Omental fat pad (tissue), 3 donors: ENCODE measurements at regions not wholly inside any gene's neighbourhood (a gene's known extent, or its start where the extent isn't known, plus 50 kb on each side); places are given as distances from the start of the nearest gene placed in this dataset. TPM values are rescaled to one million over a fixed set of nuclear protein-coding genes. Genes with fewer than 3 reads are reported as not detected.
A peak's percentile ranks its signal among the peaks of the same experiment; 100 is the strongest.

Experiments used
- ATAC-seq: fragments of 150-250 bp; one replicate; pipeline ENCODE4 v1.9.1; 2016; ENCODE audit warnings: mild to moderate bottlenecking, moderate library complexity; ENCODE audit not compliant: low FRiP score
- DNase-seq: peaks from one replicate; pipeline ENCODE4 v3.0.0-alpha.2; 2019; ENCODE audit warnings: low spot score
- CTCF ChIP-seq, 3 donors: fragments of 450-650 bp; IDR thresholded peaks; one replicate each; pipeline ENCODE4 v1.5.1; 2016 to 2017; ENCODE audit warnings: antibody characterized with exemption in 3 of 3, mild to moderate bottlenecking in 3 of 3, moderate library complexity in 2 of 3
- small RNA-seq: library from RNA; depleted of rRNA; stranded (forward); fragments of <200 nt; gene quantifications from one replicate; pipeline ENCODE3, GENCODE V24; 2016

DNA sequence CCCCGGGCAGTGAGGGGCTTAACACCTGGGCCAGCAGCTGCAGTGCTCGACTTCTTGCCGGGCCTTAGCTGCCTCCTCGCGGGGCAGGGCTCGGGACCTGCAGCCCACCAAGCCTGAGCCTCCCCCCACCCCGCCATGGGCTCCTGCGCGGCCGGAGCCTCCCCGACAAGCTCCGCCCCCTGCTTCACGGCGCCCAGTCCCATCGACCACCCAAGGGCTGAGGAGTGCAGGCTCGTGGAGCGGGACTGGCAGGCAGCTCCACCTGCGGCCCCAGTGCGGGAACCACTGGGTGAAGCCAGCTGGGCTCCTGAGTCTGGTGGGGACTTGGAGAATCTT lies 67.8 kb upstream of the NR5A2 start:
- DNase-seq, result no peak
- TF ChIP-seq CTCF (IDR thresholded peaks at IDR 0.05), result no peak
- ATAC-seq, result no peak

DNA sequence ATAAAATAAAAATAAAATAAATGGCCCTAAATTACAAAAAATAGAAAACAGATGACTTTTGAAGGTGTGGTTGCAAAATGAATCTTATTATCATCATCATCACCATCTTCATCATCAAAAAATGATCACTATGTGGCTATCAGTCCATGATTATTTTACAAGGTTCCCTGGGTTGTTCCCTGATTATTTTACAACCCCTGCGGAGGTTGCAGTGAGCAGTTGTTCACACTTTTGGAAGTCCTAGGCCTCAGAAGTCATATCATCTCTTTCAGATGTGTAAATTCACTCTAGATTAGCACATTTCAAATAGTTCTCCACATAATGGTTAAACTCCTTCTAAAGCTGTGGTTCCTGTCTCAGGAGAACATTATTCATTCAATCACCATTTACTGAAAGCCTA lies 57.4 kb upstream of the NR5A2 start:
- TF ChIP-seq CTCF (IDR thresholded peaks at IDR 0.05), result no peak
- no peak for ATAC-seq

DNA sequence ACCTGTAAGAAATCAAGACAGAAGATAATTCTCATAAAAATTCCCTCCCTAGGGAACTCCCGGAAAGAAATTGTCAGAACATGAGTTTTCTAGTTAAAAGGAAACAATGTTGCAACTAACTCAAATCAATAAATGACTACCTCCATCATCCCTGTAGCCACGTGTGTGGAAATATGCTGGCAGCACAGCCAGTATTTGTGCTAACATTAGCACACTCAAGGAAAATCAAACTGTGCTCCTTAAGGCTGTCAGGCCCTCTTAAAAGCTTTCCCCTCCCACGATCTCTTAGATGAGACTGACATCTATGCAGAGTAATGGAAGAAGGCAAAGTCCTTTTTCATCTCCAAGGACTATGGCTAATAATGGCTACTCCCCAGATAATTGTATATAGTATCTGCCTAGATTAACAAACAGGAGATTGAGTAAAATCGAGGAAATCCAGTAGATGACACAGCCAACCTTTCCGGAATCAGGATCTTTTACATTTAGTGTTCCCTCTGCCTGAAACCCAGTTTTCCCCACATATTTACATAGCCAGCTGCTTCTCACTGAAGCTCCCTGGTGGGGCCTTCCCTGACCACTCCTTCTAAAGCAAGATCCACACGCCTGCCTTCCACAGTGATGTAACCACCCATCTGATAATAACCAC lies 50.9 kb upstream of the NR5A2 start:
- ATAC-seq (peak; percentile 54), DNase-seq (no peak)
- TF ChIP-seq CTCF (IDR thresholded peaks at IDR 0.05), result no peak

More for the DNA sequence above, 57.4 kb upstream of the NR5A2 start:
- DNase-seq, result no peak

Small RNA genes lying in the stretch of these regions (small RNA-seq; reads per million reads assigned to genes)
- gene MIR181A1, result 14.8 reads per million, percentile 91 among the genes with 10 or more reads in this experiment
- gene MIR181B1, result 3.9 reads per million, percentile 69 among the genes with 10 or more reads in this experiment
- not detected for gene RNU6-778P
